ENCODE measurements at regions not wholly inside any gene's neighbourhood (a gene's known extent, or its start where the extent isn't known, plus 50 kb on each side); places are given as distances from the start of the nearest gene placed in this dataset.

GRCh38 chr5:111942201-111942600 lies 185.2 kb upstream of the NREP start:
- DNase-seq (ENCODE audit: low read depth in 1 of 2, low spot score in 1 of 2), result no peak
- no peak overlapping the region for H3K27ac ChIP-seq (replicated peaks)
- H3K4me3 ChIP-seq (replicated peaks; ENCODE audit: insufficient read depth, low read length), result no peak overlapping the region
- TF ChIP-seq SPI1 (IDR thresholded peaks at IDR 0.05; ENCODE audit: borderline replicate concordance, low read depth) (no peak), CTCF (IDR thresholded peaks at IDR 0.05; ENCODE audit: insufficient read depth, low read length) (no peak), REST (IDR thresholded peaks at IDR 0.05; ENCODE audit: insufficient replicate concordance, low read depth) (no peak), GABPA (IDR thresholded peaks at IDR 0.05; ENCODE audit: low read depth) (no peak), POLR2AphosphoS5 (IDR thresholded peaks at IDR 0.05; ENCODE audit: low read depth) (no peak)
- H3K27me3 ChIP-seq (ENCODE audit: insufficient read depth, poor library complexity, severe bottlenecking), result no peaks in the 10 kb centered on the region

- Histone ChIP-seq H3K4me3 (replicated peaks; ENCODE audit: insufficient read depth, low read length) (no peak overlapping the region), H3K27ac (replicated peaks) (no peak overlapping the region), H3K27me3 (ENCODE audit: insufficient read depth, poor library complexity, severe bottlenecking) (no peaks in the 10 kb centered on the region)
- DNase-seq (ENCODE audit: low read depth in 1 of 2, low spot score in 1 of 2), result no peak
- no peak for TF ChIP-seq SPI1 (IDR thresholded peaks at IDR 0.05; ENCODE audit: borderline replicate concordance, low read depth)
- TF ChIP-seq GABPA (IDR thresholded peaks at IDR 0.05; ENCODE audit: low read depth), result no peak
- TF ChIP-seq REST (IDR thresholded peaks at IDR 0.05; ENCODE audit: insufficient replicate concordance, low read depth), result no peak
- no peak for TF ChIP-seq POLR2AphosphoS5 (IDR thresholded peaks at IDR 0.05; ENCODE audit: low read depth)
These were observed 180.1 kb upstream of the NREP start for GRCh38 chr5:111937094-111937493.

DNA sequence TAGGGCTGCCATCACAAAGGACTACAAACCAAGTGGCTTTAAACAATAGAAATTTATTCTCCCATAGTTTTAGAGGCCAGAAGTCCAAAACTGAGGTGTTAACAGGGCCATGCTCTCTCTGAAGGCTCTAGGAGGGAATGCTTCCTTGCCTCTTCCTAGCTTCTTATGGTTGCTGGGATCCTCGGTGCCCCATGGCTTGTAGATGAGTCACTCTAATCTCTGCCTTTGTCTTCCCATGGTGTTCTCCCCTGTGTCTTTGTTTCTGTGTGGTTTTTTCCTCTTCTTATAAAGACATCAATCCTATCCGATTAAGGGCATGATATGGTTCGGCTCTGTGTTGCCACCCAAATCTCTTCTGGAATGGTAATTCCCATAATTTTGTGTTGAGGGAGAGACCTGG lies 178.8 kb upstream of the NREP start:
- Histone ChIP-seq H3K27me3 (ENCODE audit: insufficient read depth, poor library complexity, severe bottlenecking) (no peaks in the 10 kb centered on the region), H3K4me3 (replicated peaks; ENCODE audit: insufficient read depth, low read length) (no peak overlapping the region), H3K27ac (replicated peaks) (no peak overlapping the region)
- DNase-seq (ENCODE audit: low read depth in 1 of 2, low spot score in 1 of 2), result no peak
- TF ChIP-seq POLR2AphosphoS5 (IDR thresholded peaks at IDR 0.05; ENCODE audit: low read depth) (no peak), CTCF (IDR thresholded peaks at IDR 0.05; ENCODE audit: insufficient read depth, low read length) (no peak), GABPA (IDR thresholded peaks at IDR 0.05; ENCODE audit: low read depth) (no peak), SPI1 (IDR thresholded peaks at IDR 0.05; ENCODE audit: borderline replicate concordance, low read depth) (no peak), REST (IDR thresholded peaks at IDR 0.05; ENCODE audit: insufficient replicate concordance, low read depth) (no peak)
